CD4-positive, alpha-beta T cell (primary cell): ENCODE measurements at regions not wholly inside any gene's neighbourhood (a gene's known extent, or its start where the extent isn't known, plus 50 kb on each side); places are given as distances from the start of the nearest gene placed in this dataset.
A peak's percentile ranks its signal among the peaks of the same experiment; 100 is the strongest.

Experiments
- ATAC-seq: fragments of 200-7000 bp; cut with Tn5 transposase; one replicate; pipeline ENCODE4 v1.10.0; 2022; ENCODE audit warnings: mild to moderate bottlenecking; ENCODE audit not compliant: poor library complexity
- CTCF ChIA-PET: fragments of 350-600 bp; sonication (Branson Sonifier 250); formaldehyde crosslinking; loops from one replicate; lab custom pipeline; 2021; ENCODE audit warnings: antibody characterized with exemption, inconsistent platforms; lab: Charles Lee
- POLR2A ChIA-PET: fragments of 350-600 bp; sonication (Branson Sonifier 250); formaldehyde crosslinking; loops from one replicate; lab custom pipeline; 2021; ENCODE audit warnings: antibody characterized with exemption, inconsistent platforms; lab: Charles Lee
- DNase-seq, 14 experiments: peaks; one replicate each; pipeline ENCODE4 v3.0.0-alpha.2; 2013 to 2020; ENCODE audit warnings: mixed read lengths in 2 of 14
- H3K27ac ChIP-seq, 2 donors: one replicate each; pipeline versions ENCODE4 v1.5.1 to v1.7.0; 2013; ENCODE audit warnings: low read length in 2 of 2, low read depth in 1 of 2, mild to moderate bottlenecking in 1 of 2
- H3K27me3 ChIP-seq, 2 experiments: 1 replicate in 1 of 2; 2 replicates in 1 of 2; pipeline versions ENCODE4 v1.6.1 to v1.7.0; 2013; ENCODE audit warnings: low read length in 2 of 2, control low read depth in 1 of 2, mild to moderate bottlenecking in 1 of 2, moderate library complexity in 1 of 2; ENCODE audit not compliant: insufficient read depth in 2 of 2, control insufficient read depth in 1 of 2
- H3K36me3 ChIP-seq: one replicate; pipeline ENCODE4 v1.6.1; 2013; ENCODE audit warnings: low read length, control low read depth; ENCODE audit not compliant: insufficient read depth
- H3K4me1 ChIP-seq: one replicate; pipeline ENCODE4 v1.6.1; 2013; ENCODE audit warnings: low read length, control low read depth; ENCODE audit not compliant: insufficient read depth
- H3K4me3 ChIP-seq: one replicate; pipeline ENCODE4 v1.5.1; 2013; ENCODE audit warnings: mild to moderate bottlenecking, low read length, moderate library complexity
- H3K9me3 ChIP-seq, 2 experiments: 1 replicate in 1 of 2; 2 replicates in 1 of 2; pipeline versions ENCODE4 v1.6.1 to v1.7.0; 2013; ENCODE audit warnings: low read length in 2 of 2, mild to moderate bottlenecking in 2 of 2, control low read depth in 1 of 2, moderate library complexity in 1 of 2; ENCODE audit not compliant: control insufficient read depth in 1 of 2, insufficient read depth in 1 of 2
- H3K27ac Mint-ChIP-seq: one replicate; pipeline ENCODE4 v1.8.0; 2020; ENCODE audit warnings: mixed read lengths
- H3K27me3 Mint-ChIP-seq: one replicate; pipeline ENCODE4 v1.8.0; 2021; ENCODE audit warnings: mixed read lengths
- H3K36me3 Mint-ChIP-seq: one replicate; pipeline ENCODE4 v1.8.0; 2021; ENCODE audit warnings: low read depth, mixed read lengths
- H3K4me1 Mint-ChIP-seq: one replicate; pipeline ENCODE4 v1.8.0; 2021; ENCODE audit warnings: low read depth, mixed read lengths
- H3K4me3 Mint-ChIP-seq: one replicate; pipeline ENCODE4 v1.8.0; 2020; ENCODE audit warnings: mild to moderate bottlenecking, mixed read lengths
- H3K9me3 Mint-ChIP-seq: one replicate; pipeline ENCODE4 v1.8.0; 2020; ENCODE audit warnings: mixed read lengths
- CTCF ChIP-seq: fragments of 200-600 bp; IDR thresholded peaks from one replicate; pipeline ENCODE4 v1.8.0; 2022; ENCODE audit warnings: antibody characterized with exemption, mild to moderate bottlenecking
- intact Hi-C, 2 experiments: fragments of 100-400 bp; cut with DNase I in 1 of 2; cut with micrococcal nuclease in 1 of 2; formaldehyde crosslinking; loops; one replicate each; pipeline versions ENCODE4 v1.15.1 to v1.9.0; 2023 to 2025; cut with DNase I, micrococcal nuclease

GRCh38 chr11:42397483-42397882 is 914.3 kb upstream of the API5 start:
- H3K4me1 ChIP-seq, result no peaks in the 10 kb centered on the region
- no peaks in the 10 kb centered on the region for H3K27me3 Mint-ChIP-seq
- intact Hi-C loops, result no loop called here
- no peak overlapping the region for H3K27ac Mint-ChIP-seq
- no peak overlapping the region for H3K27ac ChIP-seq
- no peaks in the 10 kb centered on the region for H3K27me3 ChIP-seq
- DNase-seq, result no peak
- ATAC-seq, result no peak
- peaks cover 0 to 8% of the 10 kb centered on the region in 2 experiments for H3K9me3 ChIP-seq
- CTCF ChIA-PET, result no interaction called here
- H3K4me3 ChIP-seq, result no peak overlapping the region
- H3K4me1 Mint-ChIP-seq, result no peaks in the 10 kb centered on the region
- peaks cover 17% of the 10 kb centered on the region for H3K9me3 Mint-ChIP-seq
- H3K36me3 ChIP-seq, result no peaks in the 10 kb centered on the region
- H3K36me3 Mint-ChIP-seq, result no peaks in the 10 kb centered on the region
- POLR2A ChIA-PET, result no interaction called here
- no peak for TF ChIP-seq CTCF
- H3K4me3 Mint-ChIP-seq, result no peak overlapping the region

- ChIA-PET POLR2A (no interaction called here), CTCF (no interaction called here)
- Mint-ChIP-seq H3K27me3 (no peaks in the 10 kb centered on the region), H3K9me3 (peaks cover 21% of the 10 kb centered on the region), H3K36me3 (no peaks in the 10 kb centered on the region), H3K4me1 (no peaks in the 10 kb centered on the region), H3K4me3 (no peak overlapping the region), H3K27ac (no peak overlapping the region)
- intact Hi-C loops, result no loop called here
- ATAC-seq (no peak), DNase-seq (peak in 2 of 14 experiments; percentile 4 to 8)
- no peaks in the 10 kb centered on the region for H3K9me3 ChIP-seq
- H3K27me3 ChIP-seq, result no peaks in the 10 kb centered on the region
- no peak overlapping the region for H3K27ac ChIP-seq
- no peaks in the 10 kb centered on the region for H3K36me3 ChIP-seq
- H3K4me1 ChIP-seq, result no peaks in the 10 kb centered on the region
- H3K4me3 ChIP-seq, result no peak overlapping the region
- no peak for TF ChIP-seq CTCF
Observed at GRCh38 chr11:42407341-42407740, 904.5 kb upstream of the API5 start.

- H3K4me1 ChIP-seq, result no peaks in the 10 kb centered on the region
- no peaks in the 10 kb centered on the region for H3K4me1 Mint-ChIP-seq
Observed at GRCh38 chr11:42410251-42410955, 901.4 kb upstream of the API5 start.

More at GRCh38 chr11:42410251-42410955, 901.4 kb upstream of the API5 start:
- Histone ChIP-seq H3K9me3 (no peaks in the 10 kb centered on the region), H3K27me3 (no peaks in the 10 kb centered on the region), H3K27ac (no peak overlapping the region), H3K4me3 (no peak overlapping the region), H3K36me3 (no peaks in the 10 kb centered on the region)
- no peaks in the 10 kb centered on the region for H3K27me3 Mint-ChIP-seq
- ATAC-seq (no peak), DNase-seq (peak in 1 of 14 experiments; percentile 0)
- TF ChIP-seq CTCF, result no peak
- H3K9me3 Mint-ChIP-seq, result peaks cover 14% of the 10 kb centered on the region
- intact Hi-C loops, result no loop called here
- H3K36me3 Mint-ChIP-seq, result no peaks in the 10 kb centered on the region
- H3K4me3 Mint-ChIP-seq, result no peak overlapping the region
- ChIA-PET CTCF (no interaction called here), POLR2A (no interaction called here)
- no peak overlapping the region for H3K27ac Mint-ChIP-seq
